Sigmoid colon (tissue), 6 donors: ENCODE measurements at regions not wholly inside any gene's neighbourhood (a gene's known extent, or its start where the extent isn't known, plus 50 kb on each side); places are given as distances from the start of the nearest gene placed in this dataset.

Experiments
- DNase-seq: peaks from one replicate; pipeline ENCODE4 v3.0.0-alpha.2; 2019
- H3K27ac ChIP-seq, 4 donors: fragments of 200-600 bp; sonication (generic); one replicate each; pipeline ENCODE4 v1.5.1; 2016 to 2019; ENCODE audit warnings: mild to moderate bottlenecking in 1 of 4
- H3K27me3 ChIP-seq, 3 donors: fragments of 200-600 bp; sonication (generic); one replicate each; pipeline ENCODE4 v1.5.1; 2019; ENCODE audit warnings: mild to moderate bottlenecking in 1 of 3
- H3K36me3 ChIP-seq, 4 donors: fragments of 200-600 bp; sonication (generic); one replicate each; pipeline ENCODE4 v1.5.1; 2016 to 2019
- H3K4me1 ChIP-seq, 4 donors: fragments of 200-600 bp; sonication (generic); one replicate each; pipeline ENCODE4 v1.5.1; 2017 to 2019
- H3K4me3 ChIP-seq, 4 donors: fragments of 200-600 bp; sonication (generic); one replicate each; pipeline ENCODE4 v1.5.1; 2017 to 2019; ENCODE audit warnings: mild to moderate bottlenecking in 2 of 4, moderate library complexity in 1 of 4
- H3K9me3 ChIP-seq, 4 donors: fragments of 200-600 bp in 3 of 4; sonication (generic) in 3 of 4; one replicate each; pipeline versions ENCODE4 v1.5.1 to v1.6.1; 2013 to 2019
- CTCF ChIP-seq, 4 experiments: fragments of 450-650 bp in 3 of 4; fragments of 200-600 bp in 1 of 4; IDR thresholded peaks; one replicate each; pipeline ENCODE4 v1.5.1; 2016 to 2019; ENCODE audit warnings: antibody characterized with exemption in 4 of 4, mild to moderate bottlenecking in 3 of 4, moderate library complexity in 2 of 4
- EP300 ChIP-seq, 4 donors: sonication (generic); formaldehyde crosslinking; IDR thresholded peaks; one replicate each; pipeline ENCODE4 v1.6.1; 2017; ENCODE audit warnings: antibody characterized with exemption in 4 of 4
- POLR2A ChIP-seq, 2 donors: fragments of 450-650 bp; IDR thresholded peaks; one replicate each; pipeline ENCODE4 v1.6.1; 2016; ENCODE audit warnings: antibody characterized with exemption in 2 of 2, mild to moderate bottlenecking in 2 of 2, moderate library complexity in 2 of 2
- POLR2AphosphoS5 ChIP-seq, 4 donors: sonication (generic); formaldehyde crosslinking; IDR thresholded peaks; one replicate each; pipeline ENCODE4 v1.6.1; 2017; ENCODE audit warnings: antibody characterized with exemption in 4 of 4
- WGBS, 2 donors: extraction: QIAGEN DNeasy Blood & Tissue Kit; methylation state at CpG; one replicate each; pipeline ENCODE4 v1.1.7; 2013; 5-methylcytosine and 5-hydroxymethylcytosine counted together
- intact Hi-C: fragments of 100-400 bp; cut with DNase I; formaldehyde crosslinking; loops from one replicate; pipeline ENCODE4 v1.15.1; 2023
- small RNA-seq, 3 donors: library from RNA; depleted of rRNA; stranded (forward); fragments of <200 nt; gene quantifications; one replicate each; pipeline ENCODE3, GENCODE V24; 2016
- donor health status: healthy with polysubstance abuse.
- donor health status: healthy.

- Histone ChIP-seq H3K36me3 (no peaks in the 10 kb centered on the region), H3K27ac (no peak overlapping the region), H3K4me1 (no peaks in the 10 kb centered on the region), H3K9me3 (no peaks in the 10 kb centered on the region), H3K4me3 (no peak overlapping the region), H3K27me3 (no peaks in the 10 kb centered on the region)
- TF ChIP-seq POLR2A (IDR thresholded peaks at IDR 0.05) (no peak), EP300 (IDR thresholded peaks at IDR 0.05) (no peak), POLR2AphosphoS5 (IDR thresholded peaks at IDR 0.05) (no peak)
- intact Hi-C loops: no loop called here
- DNase-seq: no peak
- WGBS, 2 donors: 38 to 61% methylated on average over 3 of the region's 3 CpGs
These were observed 61.9 kb upstream of the IGFBP7 start for GRCh38 chr4:57172065-57172464.

- 66 to 73% methylated on average over 3 of the region's 3 CpGs for WGBS, 2 donors
- no peaks in the 10 kb centered on the region for H3K36me3 ChIP-seq
- DNase-seq: no peak
- intact Hi-C loops: no loop called here
- no peak overlapping the region for H3K27ac ChIP-seq
- peaks cover 0 to 5% (median 4%) of the 10 kb centered on the region in 4 donors for H3K4me1 ChIP-seq
- no peaks in the 10 kb centered on the region for H3K27me3 ChIP-seq
- H3K4me3 ChIP-seq: no peak overlapping the region
- H3K9me3 ChIP-seq: no peaks in the 10 kb centered on the region
- TF ChIP-seq POLR2AphosphoS5 (IDR thresholded peaks at IDR 0.05) (no peak), EP300 (IDR thresholded peaks at IDR 0.05) (no peak), POLR2A (IDR thresholded peaks at IDR 0.05) (no peak), CTCF (IDR thresholded peaks at IDR 0.05) (no peak)
These were observed 58.8 kb upstream of the IGFBP7 start for GRCh38 chr4:57168982-57169381.

GRCh38 chr4:57163530-57164459 is 53.6 kb upstream of the IGFBP7 start:
- peak; percentile 87 for DNase-seq
- H3K4me1 ChIP-seq: peaks cover 0 to 11% (median 6%) of the 10 kb centered on the region in 4 donors
- no peaks in the 10 kb centered on the region for H3K27me3 ChIP-seq
- TF ChIP-seq POLR2A (IDR thresholded peaks at IDR 0.05) (no peak), CTCF (IDR thresholded peaks at IDR 0.05) (peak; percentile 67 to 98 (median 83)), EP300 (IDR thresholded peaks at IDR 0.05) (no peak), POLR2AphosphoS5 (IDR thresholded peaks at IDR 0.05) (peak in 1 of 4 donors; percentile 14)
- H3K27ac ChIP-seq: peak overlapping the region; percentile 66 to 79 (median 68)
- H3K9me3 ChIP-seq: no peaks in the 10 kb centered on the region
- intact Hi-C loops: loop anchor here (2.0 to 5.0 kb wide), 3 partner anchors 125 to 264 kb away; no protein-coding TSS in a partner anchor
- WGBS, 2 donors: 2% methylated on average over 61 of the region's 61 CpGs
- no peaks in the 10 kb centered on the region for H3K36me3 ChIP-seq
- H3K4me3 ChIP-seq: peak overlapping the region; percentile 34 to 63 (median 55)

GRCh38 chr4:57162499-57163019 is 52.4 kb upstream of the IGFBP7 start:
- H3K27ac ChIP-seq: no peak overlapping the region
- intact Hi-C loops: loop anchor here (5.0 kb wide), 1 partner anchor 265 kb away; no protein-coding TSS in a partner anchor
- no peaks in the 10 kb centered on the region for H3K36me3 ChIP-seq

More at GRCh38 chr4:57162499-57163019, 52.4 kb upstream of the IGFBP7 start:
- DNase-seq: no peak
- Histone ChIP-seq H3K9me3 (no peaks in the 10 kb centered on the region), H3K4me1 (peaks cover 0 to 11% (median 6%) of the 10 kb centered on the region in 4 donors), H3K4me3 (no peak overlapping the region), H3K27me3 (no peaks in the 10 kb centered on the region)
- TF ChIP-seq EP300 (IDR thresholded peaks at IDR 0.05): no peak
- TF ChIP-seq POLR2AphosphoS5 (IDR thresholded peaks at IDR 0.05): no peak
- TF ChIP-seq CTCF (IDR thresholded peaks at IDR 0.05): no peak
- no peak for TF ChIP-seq POLR2A (IDR thresholded peaks at IDR 0.05)

Small RNA genes lying in the stretch of these regions (small RNA-seq; reads per million reads assigned to genes)
- gene SRIP1: 0 reads per million in 3 donors
